Mucosa of descending colon (tissue), 3 donors: ENCODE measurements at regions not wholly inside any gene's neighbourhood (a gene's known extent, or its start where the extent isn't known, plus 50 kb on each side); places are given as distances from the start of the nearest gene placed in this dataset.

Experiments
- ATAC-seq: fragments of 200-7000 bp; cut with Tn5 transposase; one replicate; pipeline ENCODE4 v1.9.1; 2020; ENCODE audit warnings: mild to moderate bottlenecking, moderate library complexity
- DNase-seq, 3 donors: peaks; one replicate each; pipeline ENCODE4 v3.0.0-alpha.2; 2020
- H3K36me3 ChIP-seq: fragments of 200-600 bp; one replicate; pipeline ENCODE4 v1.8.0; 2021; ENCODE audit warnings: low read depth, mild to moderate bottlenecking
- H3K4me1 ChIP-seq: fragments of 200-600 bp; one replicate; pipeline ENCODE4 v1.8.0; 2021; ENCODE audit warnings: low read depth, mild to moderate bottlenecking
- H3K4me3 ChIP-seq: fragments of 200-600 bp; one replicate; pipeline ENCODE4 v1.8.0; 2021; ENCODE audit warnings: mild to moderate bottlenecking
- H3K9me3 ChIP-seq: fragments of 200-600 bp; one replicate; pipeline ENCODE4 v1.8.0; 2021; ENCODE audit warnings: mild to moderate bottlenecking
- CTCF ChIP-seq: fragments of 200-600 bp; IDR thresholded peaks from one replicate; pipeline ENCODE4 v1.8.0; 2022; ENCODE audit warnings: antibody characterized with exemption, mild to moderate bottlenecking
- intact Hi-C, 2 donors: fragments of 100-400 bp; cut with DNase I in 1 of 2; cut with micrococcal nuclease in 1 of 2; formaldehyde crosslinking; loops; one replicate each; pipeline versions ENCODE4 v1.11.0 to v1.11.1; 2022; cut with DNase I, micrococcal nuclease
- donor health status: DM: no; HTN: no; CAD: no; lungs with moderate emphysema.
- donor health status: DM: no; HTN: no; CAD: no.
- donor health status: DM: no; HTN: yes; CAD: no.

GRCh38 chr6:80642452-80642851 is 536.0 kb downstream of the BCKDHB start:
- H3K4me3 ChIP-seq: no peak overlapping the region
- H3K9me3 ChIP-seq: no peaks in the 10 kb centered on the region
- no peaks in the 10 kb centered on the region for H3K4me1 ChIP-seq
- no peaks in the 10 kb centered on the region for H3K36me3 ChIP-seq
- ATAC-seq (no peak), DNase-seq (no peak)
- intact Hi-C loops: no loop called here
- no peak for TF ChIP-seq CTCF

DNA sequence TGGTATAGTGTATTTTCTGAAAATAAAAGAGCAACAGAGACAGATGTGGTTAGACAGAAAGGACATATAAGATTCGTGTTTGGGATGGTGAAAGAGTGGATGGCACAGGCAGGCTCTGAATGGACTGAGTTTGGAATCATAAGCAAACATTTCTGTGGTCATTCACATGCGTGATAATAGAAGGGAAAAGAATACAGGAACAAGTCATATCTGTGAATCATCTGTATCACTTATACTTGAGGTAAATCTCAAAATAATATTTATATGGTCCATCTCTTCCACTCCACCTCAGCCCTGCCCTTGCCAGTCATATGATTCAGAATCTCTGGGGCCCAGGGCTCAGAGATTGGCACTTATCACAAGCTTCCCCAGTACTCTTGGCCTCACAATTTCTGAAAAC is 535.1 kb downstream of the BCKDHB start:
- intact Hi-C loops: no loop called here
- no peak for TF ChIP-seq CTCF
- no peaks in the 10 kb centered on the region for H3K36me3 ChIP-seq
- H3K4me1 ChIP-seq: no peaks in the 10 kb centered on the region
- no peak overlapping the region for H3K4me3 ChIP-seq
- no peaks in the 10 kb centered on the region for H3K9me3 ChIP-seq
- ATAC-seq (no peak), DNase-seq (no peak)

- no peaks in the 10 kb centered on the region for H3K36me3 ChIP-seq
- intact Hi-C loops: no loop called here
- ATAC-seq (no peak), DNase-seq (no peak)
- TF ChIP-seq CTCF: no peak
- H3K9me3 ChIP-seq: no peaks in the 10 kb centered on the region
- H3K4me1 ChIP-seq: no peaks in the 10 kb centered on the region
- H3K4me3 ChIP-seq: no peak overlapping the region
These were observed 533.7 kb downstream of the BCKDHB start for GRCh38 chr6:80640176-80640575.

GRCh38 chr6:80639181-80639629 is 532.7 kb downstream of the BCKDHB start:
- H3K4me3 ChIP-seq: no peak overlapping the region
- H3K9me3 ChIP-seq: no peaks in the 10 kb centered on the region
- DNase-seq (no peak), ATAC-seq (no peak)
- no peaks in the 10 kb centered on the region for H3K36me3 ChIP-seq
- H3K4me1 ChIP-seq: no peaks in the 10 kb centered on the region
- intact Hi-C loops: no loop called here
- TF ChIP-seq CTCF: no peak

GRCh38 chr6:80638213-80639055 is 532.0 kb downstream of the BCKDHB start:
- no peak overlapping the region for H3K4me3 ChIP-seq
- no peaks in the 10 kb centered on the region for H3K36me3 ChIP-seq
- DNase-seq: peak in 1 of 3 donors; percentile 19
- H3K4me1 ChIP-seq: no peaks in the 10 kb centered on the region
- TF ChIP-seq CTCF: no peak
- intact Hi-C loops: no loop called here
- peak; percentile 98 for ATAC-seq
- H3K9me3 ChIP-seq: no peaks in the 10 kb centered on the region
